OCI-LY7 (cell line): ENCODE measurements at regions not wholly inside any gene's neighbourhood (a gene's known extent, or its start where the extent isn't known, plus 50 kb on each side); places are given as distances from the start of the nearest gene placed in this dataset.

Experiments used
- CTCF ChIP-seq: fragments of 200-600 bp; sonication (generic); conservative IDR thresholded peaks from 2 replicates; pipeline ENCODE4 v1.5.1; 2014; ENCODE audit warnings: mild to moderate bottlenecking, antibody characterized with exemption, low read length, moderate library complexity, mixed read lengths
- EZH2phosphoT487 ChIP-seq: fragments of 200-600 bp; sonication (generic); IDR thresholded peaks from 2 replicates; pipeline ENCODE4 v1.6.1; 2018; ENCODE audit warnings: low read depth, borderline replicate concordance, mild to moderate bottlenecking, mixed run types, antibody characterized with exemption, low read length, moderate library complexity, mixed read lengths

- TF ChIP-seq CTCF = no peak
- no peak for TF ChIP-seq EZH2phosphoT487
Measured at GRCh38 chr12:106006382-106006781, 132.4 kb downstream of the NUAK1 start.
